CD14-positive monocyte (primary cell): ENCODE measurements at regions not wholly inside any gene's neighbourhood (a gene's known extent, or its start where the extent isn't known, plus 50 kb on each side); places are given as distances from the start of the nearest gene placed in this dataset.

Experiments used
- DNase-seq, 3 donors: peaks; one replicate each; pipeline ENCODE4 v3.0.0-alpha.2; 2011 to 2022
- H2AFZ ChIP-seq: 2 replicates; pipeline ENCODE4 v1.6.0; 2012; ENCODE audit warnings: mild to moderate bottlenecking, low read depth, low read length, inconsistent platforms; ENCODE audit not compliant: insufficient read depth, poor library complexity, severe bottlenecking
- H3K27ac ChIP-seq, 2 donors: 1 replicate in 1 of 2; 2 replicates in 1 of 2; pipeline ENCODE4 v1.5.1; 2012 to 2013; ENCODE audit warnings: low read length in 2 of 2, control low read depth in 1 of 2, inconsistent platforms in 1 of 2, low read depth in 1 of 2, mild to moderate bottlenecking in 1 of 2
- H3K27me3 ChIP-seq, 2 donors: one replicate each; pipeline versions ENCODE4 v1.6.0 to v1.6.1; 2011 to 2013; ENCODE audit warnings: low read length in 2 of 2; ENCODE audit not compliant: control insufficient read depth in 2 of 2, insufficient read depth in 2 of 2
- H3K36me3 ChIP-seq, 2 donors: replicated peaks in 1 of 2; 1 replicate in 1 of 2; 2 replicates in 1 of 2; pipeline versions ENCODE4 v1.5.1 to v1.6.1; 2012 to 2013; ENCODE audit warnings: low read length in 2 of 2, control low read depth in 1 of 2, inconsistent platforms in 1 of 2, mild to moderate bottlenecking in 1 of 2; ENCODE audit not compliant: insufficient read depth in 2 of 2, control insufficient read depth in 1 of 2
- H3K4me1 ChIP-seq, 2 donors: 1 replicate in 1 of 2; 2 replicates in 1 of 2; pipeline versions ENCODE4 v1.5.1 to v1.6.1; 2012 to 2013; ENCODE audit warnings: low read length in 2 of 2, control low read depth in 1 of 2, inconsistent platforms in 1 of 2, mild to moderate bottlenecking in 1 of 2, moderate library complexity in 1 of 2; ENCODE audit not compliant: insufficient read depth in 2 of 2, control insufficient read depth in 1 of 2
- H3K4me2 ChIP-seq: replicated peaks from 2 replicates; pipeline ENCODE3; 2012; ENCODE audit warnings: low read length, moderate library complexity, mild to moderate bottlenecking; ENCODE audit not compliant: poor library complexity, severe bottlenecking; ENCODE audit errors: extremely low read depth
- H3K4me3 ChIP-seq, 3 experiments: fragments of 200-600 bp in 1 of 3; sonication (generic) in 1 of 3; replicated peaks in 1 of 3; 1 replicate in 2 of 3; 2 replicates in 1 of 3; pipeline ENCODE4 v1.5.1; 2011 to 2013; ENCODE audit warnings: low read length in 3 of 3, mild to moderate bottlenecking in 3 of 3, control low read depth in 2 of 3, low read depth in 2 of 3, inconsistent platforms in 1 of 3, moderate library complexity in 1 of 3
- H3K79me2 ChIP-seq: 2 replicates; pipeline ENCODE4 v1.6.0; 2012; ENCODE audit warnings: mild to moderate bottlenecking, control low read depth, inconsistent platforms, low read length, moderate library complexity; ENCODE audit not compliant: insufficient read depth
- H3K9ac ChIP-seq: 2 replicates; pipeline ENCODE4 v1.6.0; 2017; ENCODE audit warnings: low read length, mild to moderate bottlenecking; ENCODE audit not compliant: insufficient read depth, poor library complexity, severe bottlenecking
- H3K9me3 ChIP-seq, 2 donors: replicated peaks in 1 of 2; 1 replicate in 1 of 2; 2 replicates in 1 of 2; pipeline versions ENCODE4 v1.5.1 to v1.6.1; 2012 to 2013; ENCODE audit warnings: low read length in 2 of 2, control low read depth in 1 of 2; ENCODE audit not compliant: control insufficient read depth in 1 of 2, insufficient read depth in 1 of 2
- H4K20me1 ChIP-seq: 2 replicates; pipeline ENCODE4 v1.6.0; 2012; ENCODE audit warnings: mild to moderate bottlenecking, low read length, control low read depth, moderate library complexity; ENCODE audit not compliant: insufficient read depth
- H3K27ac Mint-ChIP-seq, 7 donors: one replicate each; pipeline ENCODE4 v1.8.0; 2020; ENCODE audit warnings: mild to moderate bottlenecking in 7 of 7, mixed read lengths in 7 of 7, moderate library complexity in 6 of 7, inconsistent platforms in 2 of 7
- H3K27me3 Mint-ChIP-seq, 3 donors: one replicate each; pipeline ENCODE4 v1.8.0; 2021 to 2022; ENCODE audit warnings: low read depth in 3 of 3, mild to moderate bottlenecking in 3 of 3, mixed read lengths in 3 of 3, moderate library complexity in 3 of 3, inconsistent platforms in 1 of 3
- H3K36me3 Mint-ChIP-seq, 2 donors: one replicate each; pipeline ENCODE4 v1.8.0; 2020; ENCODE audit warnings: mixed read lengths in 2 of 2, inconsistent platforms in 1 of 2, mild to moderate bottlenecking in 1 of 2
- H3K4me1 Mint-ChIP-seq: one replicate; pipeline ENCODE4 v1.8.0; 2020; ENCODE audit warnings: mild to moderate bottlenecking, mixed read lengths
- H3K4me3 Mint-ChIP-seq, 2 donors: one replicate each; pipeline ENCODE4 v1.8.0; 2020; ENCODE audit warnings: mild to moderate bottlenecking in 2 of 2, mixed read lengths in 2 of 2, moderate library complexity in 1 of 2
- H3K9me3 Mint-ChIP-seq, 7 donors: one replicate each; pipeline ENCODE4 v1.8.0; 2020 to 2022; ENCODE audit warnings: mixed read lengths in 7 of 7, mild to moderate bottlenecking in 6 of 7, moderate library complexity in 6 of 7, inconsistent platforms in 2 of 7
- WGBS: methylation state at CpG from one replicate; pipeline ENCODE4 v1.1.5; 2013; ENCODE audit warnings: missing lambda C conversion rate; ENCODE audit not compliant: insufficient coverage; 5-methylcytosine and 5-hydroxymethylcytosine counted together
- intact Hi-C, 2 donors: fragments of 100-400 bp; cut with micrococcal nuclease; formaldehyde crosslinking; loops; one replicate each; pipeline versions ENCODE4 v1.15.0 to v1.15.1; 2023
- TF ChIP-seq, protein P1 (sequence below): fragments of 200-600 bp; IDR thresholded peaks from one replicate; pipeline ENCODE4 v1.8.0; 2022; ENCODE audit warnings: antibody characterized with exemption, mild to moderate bottlenecking

DNA sequence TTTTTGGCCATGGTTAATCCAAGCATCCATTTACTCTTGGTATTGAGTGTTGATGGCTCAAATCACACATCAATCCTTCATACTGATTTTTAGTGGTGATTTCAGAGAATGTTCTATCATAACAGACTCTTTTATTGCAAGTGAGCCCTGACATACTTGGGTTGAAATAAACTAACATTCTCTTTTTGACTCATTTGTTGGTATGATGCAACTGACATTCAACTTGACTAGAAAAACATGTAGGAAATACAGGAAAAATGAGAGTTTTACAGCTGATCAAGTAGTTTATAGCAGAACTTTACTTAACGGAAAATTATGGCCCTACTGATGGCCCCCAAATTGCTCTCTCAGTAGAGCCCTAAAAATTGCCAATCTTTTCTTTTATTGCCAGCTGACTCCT lies 173.9 kb upstream of the CD96 start:
- TF ChIP-seq, protein P1, sequence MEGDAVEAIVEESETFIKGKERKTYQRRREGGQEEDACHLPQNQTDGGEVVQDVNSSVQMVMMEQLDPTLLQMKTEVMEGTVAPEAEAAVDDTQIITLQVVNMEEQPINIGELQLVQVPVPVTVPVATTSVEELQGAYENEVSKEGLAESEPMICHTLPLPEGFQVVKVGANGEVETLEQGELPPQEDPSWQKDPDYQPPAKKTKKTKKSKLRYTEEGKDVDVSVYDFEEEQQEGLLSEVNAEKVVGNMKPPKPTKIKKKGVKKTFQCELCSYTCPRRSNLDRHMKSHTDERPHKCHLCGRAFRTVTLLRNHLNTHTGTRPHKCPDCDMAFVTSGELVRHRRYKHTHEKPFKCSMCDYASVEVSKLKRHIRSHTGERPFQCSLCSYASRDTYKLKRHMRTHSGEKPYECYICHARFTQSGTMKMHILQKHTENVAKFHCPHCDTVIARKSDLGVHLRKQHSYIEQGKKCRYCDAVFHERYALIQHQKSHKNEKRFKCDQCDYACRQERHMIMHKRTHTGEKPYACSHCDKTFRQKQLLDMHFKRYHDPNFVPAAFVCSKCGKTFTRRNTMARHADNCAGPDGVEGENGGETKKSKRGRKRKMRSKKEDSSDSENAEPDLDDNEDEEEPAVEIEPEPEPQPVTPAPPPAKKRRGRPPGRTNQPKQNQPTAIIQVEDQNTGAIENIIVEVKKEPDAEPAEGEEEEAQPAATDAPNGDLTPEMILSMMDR, result no peak
- intact Hi-C loops, result no loop called here
- no peaks in the 10 kb centered on the region for H3K36me3 Mint-ChIP-seq
- H3K9ac ChIP-seq, result no peak overlapping the region
- H3K27ac Mint-ChIP-seq, result no peak overlapping the region
- WGBS, result 89% methylated on average over 1 of the region's 1 CpG
- H3K79me2 ChIP-seq, result no peaks in the 10 kb centered on the region
- H3K27me3 ChIP-seq, result no peaks in the 10 kb centered on the region
- peaks cover 0 to 2% (median 0%) of the 10 kb centered on the region in 3 donors for H3K27me3 Mint-ChIP-seq
- no peaks in the 10 kb centered on the region for H4K20me1 ChIP-seq
- H3K36me3 ChIP-seq, result no peaks in the 10 kb centered on the region
- no peaks in the 10 kb centered on the region for H3K4me1 ChIP-seq
- H2AFZ ChIP-seq, result no peak overlapping the region
- no peak for DNase-seq
- no peak overlapping the region for H3K4me2 ChIP-seq
- no peaks in the 10 kb centered on the region for H3K4me1 Mint-ChIP-seq
- H3K4me3 ChIP-seq, result no peak overlapping the region
- peaks cover 12 to 26% (median 17%) of the 10 kb centered on the region in 7 donors for H3K9me3 Mint-ChIP-seq
- H3K4me3 Mint-ChIP-seq, result no peak overlapping the region
- H3K9me3 ChIP-seq, result peaks cover 14 to 21% of the 10 kb centered on the region in 2 donors
- H3K27ac ChIP-seq, result no peak overlapping the region

DNA sequence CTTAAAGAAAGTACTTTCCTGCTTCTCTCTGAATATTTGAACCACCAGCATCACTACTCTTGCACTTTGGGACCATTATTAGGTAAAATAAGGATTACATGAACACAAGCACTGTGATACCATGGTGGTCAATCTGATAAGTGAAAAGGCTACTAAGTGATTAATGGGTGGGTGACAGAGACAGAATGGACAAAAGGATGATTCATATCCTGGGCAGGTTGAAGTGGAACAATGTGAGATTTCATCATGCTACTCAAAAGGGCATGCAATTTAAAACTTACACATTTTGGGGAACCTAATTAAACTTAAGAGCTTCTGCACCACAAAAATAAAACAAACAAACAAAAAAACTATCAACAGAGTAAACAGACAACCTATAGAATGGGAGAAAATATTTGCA lies 172.0 kb upstream of the CD96 start:
- no peak for DNase-seq
- Histone ChIP-seq H4K20me1 (no peaks in the 10 kb centered on the region), H3K36me3 (no peaks in the 10 kb centered on the region), H3K9ac (no peak overlapping the region), H2AFZ (no peak overlapping the region), H3K4me3 (no peak overlapping the region), H3K4me2 (no peak overlapping the region), H3K79me2 (no peaks in the 10 kb centered on the region), H3K4me1 (no peaks in the 10 kb centered on the region), H3K27ac (no peak overlapping the region), H3K27me3 (no peaks in the 10 kb centered on the region), H3K9me3 (peaks cover 21 to 30% of the 10 kb centered on the region in 2 donors)
- Mint-ChIP-seq H3K36me3 (no peaks in the 10 kb centered on the region), H3K27me3 (peaks cover 0 to 2% (median 0%) of the 10 kb centered on the region in 3 donors), H3K4me1 (no peaks in the 10 kb centered on the region), H3K27ac (no peak overlapping the region), H3K9me3 (peaks cover 15 to 37% (median 27%) of the 10 kb centered on the region in 7 donors), H3K4me3 (no peak overlapping the region)
- intact Hi-C loops, result no loop called here
- TF ChIP-seq, protein P1, result no peak
